GM12878 (cell line): ENCODE measurements at regions not wholly inside any gene's neighbourhood (a gene's known extent, or its start where the extent isn't known, plus 50 kb on each side); places are given as distances from the start of the nearest gene placed in this dataset.

Experiments
- ATAC-seq: fragments of 200-7000 bp; cut with Tn5 transposase; 3 replicates; pipeline ENCODE4 v1.9.1; 2020; ENCODE audit warnings: mild to moderate bottlenecking, moderate library complexity
- BruUV-seq: library from RNA; stranded (reverse); fragments of 400-500 nt; replicated peaks from 2 replicates; lab custom pipeline; 2021; lab: Mats Ljungman, UMichigan
- CTCF ChIA-PET: fragments of 300-600 bp; sonication (Branson Sonifier 250); formaldehyde crosslinking; extraction: SDS; loops from one replicate; lab custom pipeline; 2021; ENCODE audit warnings: inconsistent platforms; lab: Yijun Ruan, JAX
- POLR2A ChIA-PET: fragments of 350-600 bp; formaldehyde crosslinking; extraction: SDS; loops from one replicate; lab custom pipeline; 2021; ENCODE audit warnings: inconsistent platforms; lab: Charles Lee
- RAD21 ChIA-PET: fragments of 300-600 bp; sonication (Branson Sonifier 250); formaldehyde crosslinking; loops from one replicate; lab custom pipeline; 2023; ENCODE audit warnings: antibody characterized with exemption; ENCODE audit not compliant: unreplicated experiment; lab: Charles Lee
- SMC1A ChIA-PET: fragments of 300-600 bp; sonication (Branson Sonifier 250); formaldehyde crosslinking; loops from one replicate; lab custom pipeline; 2023; ENCODE audit not compliant: unreplicated experiment, uncharacterized antibody; lab: Charles Lee
- DNase-seq: peaks from one replicate; pipeline ENCODE4 v3.0.0-alpha.2; 2011; ENCODE audit warnings: low read depth, low spot score
- FAIRE-seq: peaks from 3 replicates; lab custom pipeline; 2011; peaks lifted over from hg19 to GRCh38; lab: Jason Lieb, UNC
- H2AFZ ChIP-seq: 2 replicates; pipeline ENCODE4 v1.6.0; 2011; ENCODE audit warnings: low read depth, low read length, control low read depth; ENCODE audit not compliant: control insufficient read depth
- H3K27ac ChIP-seq: 2 replicates; pipeline ENCODE4 v1.5.1; 2011; ENCODE audit warnings: control low read depth; ENCODE audit not compliant: control insufficient read depth, insufficient read depth
- H3K27me3 ChIP-seq, 2 experiments: replicated peaks in 1 of 2; 2 replicates each; pipeline versions ENCODE4 v1.6.0 to v1.6.1; 2011; ENCODE audit warnings: low read length in 1 of 2; ENCODE audit not compliant: control insufficient read depth in 2 of 2, insufficient read depth in 2 of 2
- H3K36me3 ChIP-seq, 2 experiments: 2 replicates each; pipeline ENCODE4 v1.5.1; 2011; ENCODE audit warnings: low read length in 1 of 2; ENCODE audit not compliant: control insufficient read depth in 2 of 2, insufficient read depth in 2 of 2
- H3K4me1 ChIP-seq: 2 replicates; pipeline ENCODE4 v1.6.1; 2011; ENCODE audit warnings: mild to moderate bottlenecking, low read length, moderate library complexity, mixed read lengths; ENCODE audit not compliant: control insufficient read depth, insufficient read depth
- H3K4me2 ChIP-seq: 2 replicates; pipeline ENCODE4 v1.6.0; 2011; ENCODE audit warnings: control low read depth; ENCODE audit not compliant: control insufficient read depth, insufficient read depth
- H3K4me3 ChIP-seq: fragments of 200-600 bp; sonication (generic); 2 replicates; pipeline ENCODE4 v1.5.1; 2016
- H3K79me2 ChIP-seq: 2 replicates; pipeline ENCODE4 v1.6.0; 2011; ENCODE audit warnings: low read length; ENCODE audit not compliant: control insufficient read depth, insufficient read depth
- H3K9ac ChIP-seq: 2 replicates; pipeline ENCODE4 v1.8.0; 2011; ENCODE audit warnings: low read length, control low read depth, mixed read lengths; ENCODE audit not compliant: control insufficient read depth, insufficient read depth
- H3K9me3 ChIP-seq: replicated peaks from 3 replicates; pipeline ENCODE4 v1.5.1; 2011; ENCODE audit warnings: mild to moderate bottlenecking, low read length; ENCODE audit not compliant: control insufficient read depth, insufficient read depth
- H4K20me1 ChIP-seq: 2 replicates; pipeline ENCODE4 v1.6.0; 2011; ENCODE audit not compliant: control insufficient read depth, insufficient read depth
- ATF2 ChIP-seq: IDR thresholded peaks from 2 replicates; pipeline ENCODE4 v1.6.1; 2012; ENCODE audit warnings: low read length, inconsistent platforms
- ATF7 ChIP-seq: fragments of 450-650 bp; IDR thresholded peaks from 2 replicates; pipeline ENCODE4 v1.6.1; 2016; ENCODE audit warnings: low read depth, mild to moderate bottlenecking
- CTCF ChIP-seq, 3 experiments: IDR thresholded peaks in 2 of 3; conservative IDR thresholded peaks in 1 of 3; 2 replicates each; pipeline ENCODE4 v1.5.1; 2011; ENCODE audit warnings: low read depth in 3 of 3, low read length in 3 of 3, mild to moderate bottlenecking in 3 of 3, control low read depth in 2 of 3, moderate library complexity in 2 of 3, inconsistent platforms in 1 of 3, mixed read lengths in 1 of 3; ENCODE audit not compliant: control insufficient read depth in 2 of 3, insufficient read depth in 1 of 3; ENCODE audit errors: extremely low read depth in 1 of 3
- EED ChIP-seq: sonication (generic); IDR thresholded peaks from 2 replicates; pipeline ENCODE4 v1.6.1; 2016; ENCODE audit warnings: antibody characterized with exemption, low read depth
- FOXK2 ChIP-seq: fragments of 450-650 bp; IDR thresholded peaks from 2 replicates; pipeline ENCODE4 v1.6.1; 2017; ENCODE audit warnings: mild to moderate bottlenecking, moderate library complexity
- GABPA ChIP-seq: IDR thresholded peaks from 2 replicates; pipeline ENCODE4 v1.6.1; 2014; ENCODE audit warnings: antibody characterized with exemption, low read depth, mild to moderate bottlenecking, inconsistent platforms
- IRF4 ChIP-seq: IDR thresholded peaks from 2 replicates; pipeline ENCODE4 v1.6.1; 2011; ENCODE audit warnings: low read depth, low read length
- KLF5 ChIP-seq: fragments of 450-650 bp; IDR thresholded peaks from 2 replicates; pipeline ENCODE4 v1.6.1; 2014; ENCODE audit warnings: mild to moderate bottlenecking; ENCODE audit not compliant: partially characterized antibody
- MLLT1 ChIP-seq: fragments of 450-650 bp; IDR thresholded peaks from 2 replicates; pipeline ENCODE4 v1.6.1; 2016; ENCODE audit warnings: mild to moderate bottlenecking
- RELB ChIP-seq: fragments of 450-650 bp; IDR thresholded peaks from 2 replicates; pipeline ENCODE4 v1.6.1; 2017; ENCODE audit warnings: low read depth, mild to moderate bottlenecking, moderate library complexity
- RUNX3 ChIP-seq: IDR thresholded peaks from 2 replicates; pipeline ENCODE4 v1.6.1; 2012; ENCODE audit warnings: low read length, inconsistent platforms
- SIN3A ChIP-seq: IDR thresholded peaks from 2 replicates; pipeline ENCODE4 v1.6.1; 2012; ENCODE audit warnings: low read depth, low read length, improper control_type of control experiment
- SIX5 ChIP-seq: IDR thresholded peaks from 2 replicates; pipeline ENCODE4 v1.6.1; 2011; ENCODE audit warnings: mild to moderate bottlenecking, low read depth, low read length, moderate library complexity; ENCODE audit not compliant: severe bottlenecking
- SMAD1 ChIP-seq: fragments of 450-650 bp; IDR thresholded peaks from 2 replicates; pipeline ENCODE4 v1.6.1; 2018; ENCODE audit warnings: mild to moderate bottlenecking, low read depth; ENCODE audit not compliant: partially characterized antibody
- SMC3 ChIP-seq: IDR thresholded peaks from 2 replicates; pipeline ENCODE4 v1.6.1; 2011; ENCODE audit warnings: low read length, improper control_type of control experiment, borderline replicate concordance
- TBL1XR1 ChIP-seq: IDR thresholded peaks from 2 replicates; pipeline ENCODE4 v1.6.1; 2012; ENCODE audit warnings: low read depth, low read length, improper control_type of control experiment
- WGBS: methylation state at CpG from one replicate; pipeline ENCODE4 v1.1.6; 2016; ENCODE audit warnings: low lambda C conversion rate; ENCODE audit not compliant: insufficient replicate concordance, insufficient coverage; ENCODE audit errors: missing lambda C conversion rate; 5-methylcytosine and 5-hydroxymethylcytosine counted together
- in situ Hi-C: fragments of 300-500 bp; cut with MboI; formaldehyde crosslinking; loops from 9 replicates; pipeline ENCODE4 v1.14.3; 2018; ENCODE audit warnings: mixed read lengths
- intact Hi-C: fragments of 100-400 bp; cut with micrococcal nuclease; formaldehyde crosslinking; loops from one replicate; pipeline ENCODE4 v1.14.2; 2022; ENCODE audit not compliant: unreplicated experiment

GRCh38 chr3:159929171-159930141 lies 59.2 kb upstream of the IL12A start:
- intact Hi-C loops = loop anchor here (1.0 kb wide), 1 partner anchor 74 kb away; no protein-coding TSS in a partner anchor
- no TSS peak for BruUV-seq
- TF ChIP-seq RUNX3 (peak; percentile 38; the same call in 1 of the 2 replicates), GABPA (0 out of 2 replicates have a peak, but pooled peaks have one; percentile 38), SMAD1 (no peak), TBL1XR1 (no peak), CTCF (IDR thresholded peaks at IDR 0.05 in 2 of 3, conservative IDR thresholded peaks at IDR 0.05 in 1 of 3; ENCODE audit: control insufficient read depth in 2 of 3, extremely low read depth in 1 of 3, insufficient read depth in 1 of 3, low read depth in 3 of 3, low read length in 3 of 3) (peak; percentile 37 to 40 (median 39); a peak in 4 of 6 replicates), MLLT1 (peak; percentile 89), SMC3 (peak; percentile 55; the same call in 1 of the 2 replicates), KLF5 (peak; percentile 38), SIN3A (no peak), FOXK2 (peak; percentile 87), EED (peak; percentile 41; the same call in 1 of the 2 replicates), IRF4 (peak; percentile 2; the same call in 1 of the 2 replicates), ATF7 (no peak), SIX5 (no peak), RELB (peak; percentile 27; the same call in 1 of the 2 replicates), ATF2 (peak; percentile 64; the same call in 1 of the 2 replicates)

More at GRCh38 chr3:159929171-159930141, 59.2 kb upstream of the IL12A start:
- peak overlapping the region; percentile 64 for H3K4me2 ChIP-seq
- no peaks in the 10 kb centered on the region for H3K27me3 ChIP-seq
- POLR2A ChIA-PET = interaction anchor here (0.6 to 0.7 kb wide), 2 partner anchors 27 to 30 kb away, joined by 4 to 6 read pairs; no protein-coding TSS in a partner anchor
- ATAC-seq (peak; percentile 88), DNase-seq (no peak), FAIRE-seq (no peak)
- H3K79me2 ChIP-seq = no peaks in the 10 kb centered on the region
- CTCF ChIA-PET = interaction anchor here (0.5 to 6.8 kb wide), 16 partner anchors 11 to 233 kb away, joined by 3 to 106 read pairs (median 4); partner anchors contain the start of gene IL12A
- SMC1A ChIA-PET = interaction anchor here (0.9 to 3.8 kb wide), 15 partner anchors 12 to 484 kb away, joined by 3 to 30 read pairs (median 6); partner anchors contain the start of gene IL12A
- peak overlapping the region; percentile 65 for H3K27ac ChIP-seq
- H3K4me1 ChIP-seq = peaks cover 15% of the 10 kb centered on the region
- RAD21 ChIA-PET = interaction anchor here (0.8 to 4.6 kb wide), 11 partner anchors 12 to 81 kb away, joined by 3 to 41 read pairs (median 4); partner anchors contain the start of gene IL12A
- H3K9ac ChIP-seq = no peak overlapping the region
- H3K36me3 ChIP-seq = no peaks in the 10 kb centered on the region
- H2AFZ ChIP-seq = peak overlapping the region; percentile 87
- no peaks in the 10 kb centered on the region for H4K20me1 ChIP-seq
- WGBS = 78% methylated on average over 11 of the region's 11 CpGs
- H3K4me3 ChIP-seq = no peak overlapping the region
- in situ Hi-C loops = no loop called here
- peaks cover 6% of the 10 kb centered on the region for H3K9me3 ChIP-seq
